B cell (primary cell): ENCODE measurements at regions not wholly inside any gene's neighbourhood (a gene's known extent, or its start where the extent isn't known, plus 50 kb on each side); places are given as distances from the start of the nearest gene placed in this dataset.

Experiments
- CTCF ChIP-seq: fragments of 200-600 bp; IDR thresholded peaks from one replicate; pipeline ENCODE4 v1.8.0; 2022; ENCODE audit warnings: antibody characterized with exemption, mild to moderate bottlenecking
- EZH2 ChIP-seq: IDR thresholded peaks from 2 replicates; pipeline ENCODE4 v1.6.1; 2012; ENCODE audit warnings: borderline replicate concordance, low read depth, mild to moderate bottlenecking, moderate library complexity, low read length; ENCODE audit not compliant: insufficient read depth, poor library complexity, severe bottlenecking

GRCh38 chr15:92848852-92849598 is 51.1 kb upstream of the CHD2 start:
- no peak for TF ChIP-seq CTCF
- TF ChIP-seq EZH2: no peak
